ENCODE measurements at regions not wholly inside any gene's neighbourhood (a gene's known extent, or its start where the extent isn't known, plus 50 kb on each side); places are given as distances from the start of the nearest gene placed in this dataset.
"Not testable (repeated sequence)": the region's sequence is repeated elsewhere in the genome, so short reads cannot be mapped to it uniquely, and the experiment has no call there.

DNA sequence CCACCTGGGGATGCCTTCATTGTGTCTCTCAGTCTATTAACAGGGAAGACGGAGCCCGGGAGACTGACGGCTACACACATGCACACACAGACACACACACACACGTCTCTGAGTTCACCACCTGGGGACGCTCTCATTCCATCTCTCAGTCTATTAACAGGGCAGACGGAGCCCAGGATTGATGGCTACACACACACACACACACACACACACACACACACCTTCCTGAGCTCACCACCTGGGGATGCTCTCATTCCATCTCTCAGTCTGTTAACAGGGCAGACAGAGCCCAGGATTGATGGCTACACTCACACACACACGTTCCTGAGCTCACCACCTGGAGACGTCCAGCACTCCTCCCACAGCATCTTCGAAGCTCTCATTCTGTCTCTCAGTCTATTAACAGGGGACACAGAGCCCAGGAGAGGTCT is 143.9 kb downstream of the OR4M2 start:
- Mint-ChIP-seq H3K36me3 (peaks cover 11% of the 10 kb centered on the region), H3K27me3 (ENCODE audit: low read depth) (no peaks in the 10 kb centered on the region), H3K4me1 (no peaks in the 10 kb centered on the region), H3K9me3 (peaks cover 55% of the 10 kb centered on the region), H3K27ac (no peak overlapping the region), H3K4me3 (no peak overlapping the region)
- DNase-seq (ENCODE audit: low spot score in 2 of 2, unreplicated experiment in 2 of 2), result peak in 1 of 2 experiments; percentile 33
- TF ChIP-seq CTCF (IDR thresholded peaks at IDR 0.05; ENCODE audit: unreplicated experiment), result no peak

GRCh38 chr15:22224961-22225360 is 144.6 kb downstream of the OR4M2 start:
- not testable (repeated sequence) for DNase-seq (ENCODE audit: low spot score in 2 of 2, unreplicated experiment in 2 of 2); H3K4me3 Mint-ChIP-seq; H3K27ac Mint-ChIP-seq; H3K27me3 Mint-ChIP-seq (ENCODE audit: low read depth); H3K4me1 Mint-ChIP-seq
- Mint-ChIP-seq H3K36me3 (peaks cover 11% of the 10 kb centered on the region), H3K9me3 (peaks cover 59% of the 10 kb centered on the region)

DNA sequence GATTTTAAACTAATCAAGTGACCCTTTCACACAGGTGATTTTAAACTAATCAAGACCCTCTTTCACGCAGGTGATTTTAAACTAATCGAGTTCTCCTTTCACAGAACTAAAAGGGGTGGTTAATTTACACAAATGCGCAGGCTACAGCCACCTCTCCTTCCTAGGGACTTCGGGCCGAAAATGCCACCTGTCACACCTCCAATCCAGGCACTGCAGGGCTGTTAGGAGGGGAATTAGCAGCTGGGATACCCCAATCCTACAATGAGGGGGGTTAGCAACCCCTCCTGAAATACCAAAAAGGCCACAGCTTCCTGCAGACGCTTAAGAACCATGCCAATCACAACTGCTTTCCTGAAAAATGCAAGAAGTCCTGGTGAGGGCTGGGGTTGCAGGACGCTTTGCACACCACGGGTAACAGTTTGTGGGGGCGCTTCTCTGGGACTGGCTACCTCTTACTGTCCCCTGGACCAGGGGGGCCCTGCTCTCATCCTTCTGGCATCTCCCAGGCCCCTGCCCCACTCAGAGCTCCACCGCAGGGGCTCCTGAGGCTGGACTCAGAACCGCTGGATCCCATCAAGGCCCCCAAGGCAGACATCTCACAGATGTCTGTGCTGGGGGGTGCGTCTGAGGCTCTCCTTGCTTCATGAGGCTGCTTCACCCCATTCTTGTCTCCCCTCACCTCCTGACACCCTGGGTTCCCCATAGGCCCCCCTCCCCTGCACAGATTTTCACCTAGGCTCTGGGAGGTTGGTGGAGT is 145.9 kb downstream of the OR4M2 start:
- DNase-seq (ENCODE audit: low spot score in 2 of 2, unreplicated experiment in 2 of 2), result no peak
- no peak for TF ChIP-seq CTCF (IDR thresholded peaks at IDR 0.05; ENCODE audit: unreplicated experiment)
- H3K27ac Mint-ChIP-seq, result no peak overlapping the region

GRCh38 chr15:22227411-22228100 is 147.2 kb downstream of the OR4M2 start:
- DNase-seq (ENCODE audit: low spot score in 2 of 2, unreplicated experiment in 2 of 2), result no peak
- Mint-ChIP-seq H3K4me3 (no peak overlapping the region), H3K27me3 (ENCODE audit: low read depth) (no peaks in the 10 kb centered on the region), H3K4me1 (no peaks in the 10 kb centered on the region), H3K27ac (no peak overlapping the region), H3K9me3 (peaks cover 77% of the 10 kb centered on the region), H3K36me3 (peaks cover 6% of the 10 kb centered on the region)
- no peak for TF ChIP-seq CTCF (IDR thresholded peaks at IDR 0.05; ENCODE audit: unreplicated experiment)

More for the DNA sequence above, 145.9 kb downstream of the OR4M2 start:
- peaks cover 9% of the 10 kb centered on the region for H3K36me3 Mint-ChIP-seq
- no peaks in the 10 kb centered on the region for H3K27me3 Mint-ChIP-seq (ENCODE audit: low read depth)
- no peak overlapping the region for H3K4me3 Mint-ChIP-seq
- H3K4me1 Mint-ChIP-seq, result no peaks in the 10 kb centered on the region
- peaks cover 67% of the 10 kb centered on the region for H3K9me3 Mint-ChIP-seq

GRCh38 chr15:22228101-22228762 is 147.9 kb downstream of the OR4M2 start:
- Mint-ChIP-seq H3K36me3 (peaks cover 7% of the 10 kb centered on the region), H3K4me3 (no peak overlapping the region), H3K27ac (no peak overlapping the region), H3K27me3 (ENCODE audit: low read depth) (no peaks in the 10 kb centered on the region), H3K4me1 (no peaks in the 10 kb centered on the region), H3K9me3 (peaks cover 79% of the 10 kb centered on the region)
- no peak for TF ChIP-seq CTCF (IDR thresholded peaks at IDR 0.05; ENCODE audit: unreplicated experiment)
- DNase-seq (ENCODE audit: low spot score in 2 of 2, unreplicated experiment in 2 of 2), result no peak
